ENCODE measurements at regions not wholly inside any gene's neighbourhood (a gene's known extent, or its start where the extent isn't known, plus 50 kb on each side); places are given as distances from the start of the nearest gene placed in this dataset.

DNA sequence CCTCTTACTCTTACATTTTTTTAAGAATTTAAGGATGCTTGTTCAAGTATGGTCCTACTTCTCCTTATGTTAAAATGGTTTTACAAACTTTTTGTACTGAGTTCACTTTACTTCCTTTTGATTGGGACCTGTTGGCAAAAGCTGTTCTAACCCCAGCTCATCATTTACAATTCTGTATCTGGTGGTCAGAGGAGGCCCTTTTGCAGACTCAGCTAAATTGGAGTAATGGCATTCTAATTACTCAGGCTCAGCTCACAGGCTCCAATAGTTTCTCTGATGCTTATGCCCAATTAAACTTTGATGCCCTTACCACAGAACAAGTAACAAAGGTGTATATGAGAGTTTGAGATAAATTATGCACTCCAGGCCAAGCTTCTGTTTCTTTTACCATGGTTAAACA lies 1632.0 kb downstream of the UQCRFS1 start:
- no peak for DNase-seq (ENCODE audit: low spot score)

Measured in globus pallidus (tissue), 1 donor.